Naive thymus-derived CD4-positive, alpha-beta T cell (primary cell): ENCODE measurements at regions not wholly inside any gene's neighbourhood (a gene's known extent, or its start where the extent isn't known, plus 50 kb on each side); places are given as distances from the start of the nearest gene placed in this dataset.

ENCODE experiments used
- ATAC-seq: fragments of 150-1000 bp; cut with Tn5 transposase; 2 replicates; pipeline ENCODE4 v1.10.0; 2021; ENCODE audit warnings: mild to moderate bottlenecking, moderate library complexity
- CTCF ChIA-PET: fragments of 350-600 bp; sonication (Branson Sonifier 250); formaldehyde crosslinking; loops from one replicate; lab custom pipeline; 2021; ENCODE audit warnings: antibody characterized with exemption; lab: Charles Lee
- POLR2A ChIA-PET: fragments of 350-600 bp; sonication (Branson Sonifier 250); formaldehyde crosslinking; loops from one replicate; lab custom pipeline; 2021; ENCODE audit warnings: antibody characterized with exemption, inconsistent platforms; lab: Charles Lee
- DNase-seq, 9 donors: peaks; one replicate each; pipeline versions ENCODE4 v3.0.0 to v3.0.0-alpha.2; 2020 to 2022; ENCODE audit warnings: mixed read lengths in 1 of 9
- H3K27ac ChIP-seq: one replicate; pipeline ENCODE4 v1.7.0; 2013; ENCODE audit warnings: mild to moderate bottlenecking, low read depth, low read length, moderate library complexity
- H3K27me3 ChIP-seq, 2 donors: one replicate each; pipeline ENCODE4 v1.7.0; 2013; ENCODE audit warnings: low read length in 2 of 2, mild to moderate bottlenecking in 2 of 2, moderate library complexity in 2 of 2; ENCODE audit not compliant: control insufficient read depth in 2 of 2, insufficient read depth in 2 of 2
- H3K36me3 ChIP-seq, 3 experiments: 1 replicate in 2 of 3; 2 replicates in 1 of 3; pipeline ENCODE4 v1.7.0; 2013; ENCODE audit warnings: low read length in 3 of 3, mild to moderate bottlenecking in 3 of 3, moderate library complexity in 1 of 3; ENCODE audit not compliant: insufficient read depth in 3 of 3, control insufficient read depth in 2 of 3
- H3K4me1 ChIP-seq, 2 donors: one replicate each; pipeline ENCODE4 v1.7.0; 2013; ENCODE audit warnings: low read length in 2 of 2, mild to moderate bottlenecking in 2 of 2, moderate library complexity in 1 of 2; ENCODE audit not compliant: control insufficient read depth in 2 of 2, insufficient read depth in 2 of 2
- H3K4me3 ChIP-seq: 2 replicates; pipeline ENCODE4 v1.7.0; 2013; ENCODE audit warnings: mild to moderate bottlenecking, low read length
- H3K9me3 ChIP-seq, 3 experiments: 1 replicate in 2 of 3; 2 replicates in 1 of 3; pipeline ENCODE4 v1.7.0; 2013; ENCODE audit warnings: low read length in 3 of 3; ENCODE audit not compliant: control insufficient read depth in 2 of 3
- H3K27ac Mint-ChIP-seq, 9 donors: one replicate each; pipeline ENCODE4 v1.8.0; 2020 to 2022; ENCODE audit warnings: mixed read lengths in 9 of 9, mild to moderate bottlenecking in 8 of 9, moderate library complexity in 5 of 9, inconsistent platforms in 2 of 9
- H3K27me3 Mint-ChIP-seq, 5 donors: one replicate each; pipeline ENCODE4 v1.8.0; 2021 to 2022; ENCODE audit warnings: mixed read lengths in 5 of 5, mild to moderate bottlenecking in 1 of 5
- H3K36me3 Mint-ChIP-seq, 5 donors: one replicate each; pipeline ENCODE4 v1.8.0; 2020 to 2022; ENCODE audit warnings: mixed read lengths in 5 of 5, mild to moderate bottlenecking in 3 of 5, inconsistent platforms in 1 of 5
- H3K4me1 Mint-ChIP-seq, 7 donors: one replicate each; pipeline ENCODE4 v1.8.0; 2020 to 2022; ENCODE audit warnings: mixed read lengths in 7 of 7, mild to moderate bottlenecking in 3 of 7, inconsistent platforms in 1 of 7
- H3K4me3 Mint-ChIP-seq, 10 donors: one replicate each; pipeline ENCODE4 v1.8.0; 2020 to 2022; ENCODE audit warnings: mild to moderate bottlenecking in 10 of 10, mixed read lengths in 10 of 10, moderate library complexity in 6 of 10, inconsistent platforms in 2 of 10
- H3K9me3 Mint-ChIP-seq, 11 donors: one replicate each; pipeline ENCODE4 v1.8.0; 2020 to 2022; ENCODE audit warnings: mixed read lengths in 11 of 11, mild to moderate bottlenecking in 4 of 11, inconsistent platforms in 1 of 11, moderate library complexity in 1 of 11
- intact Hi-C, 2 donors: fragments of 100-400 bp; cut with micrococcal nuclease; formaldehyde crosslinking; loops; one replicate each; pipeline ENCODE4 v1.15.1; 2023

- CTCF ChIA-PET = interaction anchor here (0.6 kb wide), 1 partner anchor 60 kb away, joined by 3 read pairs; no protein-coding TSS in a partner anchor
- no peak for ATAC-seq
- intact Hi-C loops = no loop called here
Measured at GRCh38 chr16:87201790-87202189, 115.4 kb downstream of the C16orf95 start.

GRCh38 chr16:87202346-87202745, 114.8 kb downstream of the C16orf95 start:
- ATAC-seq (no peak), DNase-seq (no peak)
- no peaks in the 10 kb centered on the region for H3K27me3 ChIP-seq
- no peaks in the 10 kb centered on the region for H3K36me3 Mint-ChIP-seq
- H3K27ac ChIP-seq = no peak overlapping the region
- no peak overlapping the region for H3K4me3 Mint-ChIP-seq
- ChIA-PET POLR2A (no interaction called here), CTCF (no interaction called here)
- H3K9me3 ChIP-seq = no peaks in the 10 kb centered on the region
- peaks cover 0 to 1% (median 0%) of the 10 kb centered on the region in 11 donors for H3K9me3 Mint-ChIP-seq
- no peaks in the 10 kb centered on the region for H3K36me3 ChIP-seq
- intact Hi-C loops = no loop called here
- H3K27me3 Mint-ChIP-seq = peaks cover 7 to 13% (median 9%) of the 10 kb centered on the region in 5 donors
- no peaks in the 10 kb centered on the region for H3K4me1 ChIP-seq
- no peak overlapping the region for H3K27ac Mint-ChIP-seq
- H3K4me3 ChIP-seq = no peak overlapping the region
- peaks cover 0 to 5% (median 0%) of the 10 kb centered on the region in 7 donors for H3K4me1 Mint-ChIP-seq

More at GRCh38 chr16:87201790-87202189, 115.4 kb downstream of the C16orf95 start:
- Histone ChIP-seq H3K9me3 (no peaks in the 10 kb centered on the region), H3K27ac (no peak overlapping the region), H3K36me3 (no peaks in the 10 kb centered on the region), H3K4me1 (no peaks in the 10 kb centered on the region), H3K4me3 (no peak overlapping the region), H3K27me3 (no peaks in the 10 kb centered on the region)
- no peak for DNase-seq
- Mint-ChIP-seq H3K27ac (no peak overlapping the region), H3K27me3 (peaks cover 7 to 13% (median 9%) of the 10 kb centered on the region in 5 donors), H3K4me3 (no peak overlapping the region), H3K36me3 (no peaks in the 10 kb centered on the region), H3K9me3 (peaks cover 0 to 3% (median 0%) of the 10 kb centered on the region in 11 donors), H3K4me1 (peaks cover 0 to 5% (median 0%) of the 10 kb centered on the region in 7 donors)
- POLR2A ChIA-PET = no interaction called here

- peak; percentile 40 for ATAC-seq
- no peaks in the 10 kb centered on the region for H3K36me3 ChIP-seq
Measured at GRCh38 chr16:87203060-87203656, 114.0 kb downstream of the C16orf95 start.

GRCh38 chr16:87206646-87207451, 110.3 kb downstream of the C16orf95 start:
- no peak for DNase-seq
- Histone ChIP-seq H3K4me1 (no peaks in the 10 kb centered on the region), H3K27ac (no peak overlapping the region), H3K27me3 (no peaks in the 10 kb centered on the region), H3K4me3 (no peak overlapping the region), H3K9me3 (no peaks in the 10 kb centered on the region), H3K36me3 (no peaks in the 10 kb centered on the region)
- H3K4me3 Mint-ChIP-seq = no peak overlapping the region
- no peak for ATAC-seq
- intact Hi-C loops = no loop called here
- H3K27me3 Mint-ChIP-seq = peaks cover 0 to 9% (median 7%) of the 10 kb centered on the region in 5 donors
- ChIA-PET POLR2A (no interaction called here), CTCF (no interaction called here)
- H3K4me1 Mint-ChIP-seq = peaks cover 0 to 5% (median 0%) of the 10 kb centered on the region in 7 donors
- peaks cover 0 to 5% (median 0%) of the 10 kb centered on the region in 11 donors for H3K9me3 Mint-ChIP-seq
- H3K36me3 Mint-ChIP-seq = no peaks in the 10 kb centered on the region
- no peak overlapping the region for H3K27ac Mint-ChIP-seq

More at GRCh38 chr16:87203060-87203656, 114.0 kb downstream of the C16orf95 start:
- no peaks in the 10 kb centered on the region for H3K4me1 ChIP-seq
- Mint-ChIP-seq H3K9me3 (peaks cover 0 to 2% (median 0%) of the 10 kb centered on the region in 11 donors), H3K4me1 (peaks cover 0 to 5% (median 0%) of the 10 kb centered on the region in 7 donors), H3K27ac (no peak overlapping the region), H3K27me3 (peaks cover 7 to 13% (median 9%) of the 10 kb centered on the region in 5 donors), H3K4me3 (no peak overlapping the region), H3K36me3 (no peaks in the 10 kb centered on the region)
- no peak overlapping the region for H3K27ac ChIP-seq
- CTCF ChIA-PET = no interaction called here
- H3K9me3 ChIP-seq = no peaks in the 10 kb centered on the region
- POLR2A ChIA-PET = interaction anchor here (0.6 kb wide), 1 partner anchor 45 kb away, joined by 5 read pairs; no protein-coding TSS in a partner anchor
- intact Hi-C loops = loop anchor here in 1 of 2 donors (1.0 kb wide), 1 partner anchor 76 kb away; no protein-coding TSS in a partner anchor
- peak in 8 of 9 donors; percentile 4 to 62 (median 13) for DNase-seq
- no peak overlapping the region for H3K4me3 ChIP-seq
- H3K27me3 ChIP-seq = no peaks in the 10 kb centered on the region

- POLR2A ChIA-PET = no interaction called here
- no peaks in the 10 kb centered on the region for H3K36me3 Mint-ChIP-seq
- Histone ChIP-seq H3K4me1 (no peaks in the 10 kb centered on the region), H3K36me3 (no peaks in the 10 kb centered on the region), H3K27me3 (no peaks in the 10 kb centered on the region), H3K4me3 (no peak overlapping the region), H3K27ac (no peak overlapping the region), H3K9me3 (no peaks in the 10 kb centered on the region)
- no peak for ATAC-seq
- DNase-seq = no peak
- H3K9me3 Mint-ChIP-seq = peaks cover 0 to 5% (median 0%) of the 10 kb centered on the region in 11 donors
- H3K27ac Mint-ChIP-seq = no peak overlapping the region
- CTCF ChIA-PET = no interaction called here
- no peak overlapping the region for H3K4me3 Mint-ChIP-seq
- H3K4me1 Mint-ChIP-seq = peaks cover 0 to 5% (median 0%) of the 10 kb centered on the region in 7 donors
- intact Hi-C loops = no loop called here
- H3K27me3 Mint-ChIP-seq = peaks cover 0 to 8% (median 5%) of the 10 kb centered on the region in 5 donors
Measured at GRCh38 chr16:87207509-87207908, 109.7 kb downstream of the C16orf95 start.

- Mint-ChIP-seq H3K36me3 (no peaks in the 10 kb centered on the region), H3K4me1 (peaks cover 0 to 4% (median 0%) of the 10 kb centered on the region in 7 donors), H3K4me3 (no peak overlapping the region), H3K9me3 (peaks cover 0 to 5% (median 0%) of the 10 kb centered on the region in 11 donors), H3K27me3 (peaks cover 0 to 8% (median 5%) of the 10 kb centered on the region in 5 donors), H3K27ac (no peak overlapping the region)
- ChIA-PET POLR2A (no interaction called here), CTCF (no interaction called here)
- intact Hi-C loops = no loop called here
- no peak for DNase-seq
- H3K4me3 ChIP-seq = no peak overlapping the region
- no peak for ATAC-seq
- H3K4me1 ChIP-seq = no peaks in the 10 kb centered on the region
- H3K27me3 ChIP-seq = no peaks in the 10 kb centered on the region
- no peaks in the 10 kb centered on the region for H3K36me3 ChIP-seq
- no peak overlapping the region for H3K27ac ChIP-seq
- no peaks in the 10 kb centered on the region for H3K9me3 ChIP-seq
Measured at GRCh38 chr16:87207965-87208364, 109.2 kb downstream of the C16orf95 start.
